Skeletal muscle tissue (tissue), 3 donors: ENCODE measurements at regions not wholly inside any gene's neighbourhood (a gene's known extent, or its start where the extent isn't known, plus 50 kb on each side); places are given as distances from the start of the nearest gene placed in this dataset.

Experiments
- H3K27ac ChIP-seq: one replicate; pipeline ENCODE4 v1.7.0; 2013; ENCODE audit warnings: mild to moderate bottlenecking, low read depth, low read length, inconsistent platforms
- H3K27me3 ChIP-seq, 3 donors: one replicate each; pipeline ENCODE4 v1.7.0; 2013; ENCODE audit warnings: low read length in 3 of 3; ENCODE audit not compliant: control insufficient read depth in 3 of 3, insufficient read depth in 3 of 3
- H3K36me3 ChIP-seq, 3 donors: one replicate each; pipeline ENCODE4 v1.7.0; 2013; ENCODE audit warnings: low read length in 3 of 3; ENCODE audit not compliant: control insufficient read depth in 3 of 3, insufficient read depth in 3 of 3
- H3K4me1 ChIP-seq, 3 donors: one replicate each; pipeline ENCODE4 v1.7.0; 2013; ENCODE audit warnings: low read length in 3 of 3, mild to moderate bottlenecking in 3 of 3; ENCODE audit not compliant: control insufficient read depth in 3 of 3, insufficient read depth in 3 of 3
- H3K4me3 ChIP-seq, 3 donors: one replicate each; pipeline ENCODE4 v1.7.0; 2013; ENCODE audit warnings: low read length in 3 of 3
- H3K9ac ChIP-seq, 3 donors: one replicate each; pipeline ENCODE4 v1.7.0; 2013; ENCODE audit warnings: low read length in 3 of 3, mild to moderate bottlenecking in 3 of 3, moderate library complexity in 2 of 3, low read depth in 1 of 3
- H3K9me3 ChIP-seq, 3 donors: one replicate each; pipeline ENCODE4 v1.7.0; 2013; ENCODE audit warnings: low read length in 3 of 3; ENCODE audit not compliant: control insufficient read depth in 3 of 3
- donor health status: Osteomylitis.

DNA sequence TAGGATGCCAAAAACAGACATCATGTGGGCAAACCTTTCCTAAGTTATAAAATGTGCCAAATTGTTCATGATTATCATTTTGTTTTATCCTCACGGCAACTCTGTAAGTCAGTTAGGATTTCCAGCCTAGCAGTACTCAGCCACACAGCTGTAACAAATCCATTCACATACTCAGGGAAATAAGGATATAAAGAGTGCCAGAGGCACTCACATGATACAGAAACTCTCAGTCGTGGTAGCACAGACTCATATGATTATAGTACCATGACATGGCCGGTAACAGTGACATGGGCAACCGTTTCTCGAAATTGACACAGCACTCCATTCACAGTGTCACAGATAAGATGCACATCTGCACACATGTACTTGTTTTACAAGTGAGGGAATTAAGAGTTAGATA is 344.2 kb downstream of the LRIG3 start:
- no peaks in the 10 kb centered on the region for H3K9me3 ChIP-seq
- no peak overlapping the region for H3K4me3 ChIP-seq
- no peaks in the 10 kb centered on the region for H3K36me3 ChIP-seq
- H3K27ac ChIP-seq = no peak overlapping the region
- peaks cover 0 to 4% (median 0%) of the 10 kb centered on the region in 3 donors for H3K4me1 ChIP-seq
- H3K27me3 ChIP-seq = no peaks in the 10 kb centered on the region
- no peak overlapping the region for H3K9ac ChIP-seq

DNA sequence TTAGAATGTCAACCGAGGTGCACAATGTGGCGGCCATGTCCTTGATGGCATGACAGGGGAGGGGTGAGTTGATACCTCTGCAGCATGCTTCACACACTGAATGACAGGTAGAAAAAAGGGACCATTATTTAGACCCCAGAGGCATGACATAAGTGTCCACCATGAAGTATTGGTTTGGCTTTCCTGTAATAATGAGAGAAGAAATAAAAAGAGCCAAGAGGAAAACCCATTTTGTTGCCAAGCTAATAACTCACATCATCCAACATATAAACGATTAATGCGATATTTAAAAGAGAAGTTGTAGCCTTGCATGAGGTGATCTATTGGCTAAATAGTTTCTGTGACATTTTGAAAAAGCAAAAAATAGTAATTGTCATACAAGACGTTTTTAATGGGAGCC is 343.4 kb downstream of the LRIG3 start:
- Histone ChIP-seq H3K4me1 (peaks cover 0 to 4% (median 0%) of the 10 kb centered on the region in 3 donors), H3K9ac (no peak overlapping the region), H3K9me3 (no peaks in the 10 kb centered on the region), H3K36me3 (no peaks in the 10 kb centered on the region), H3K27me3 (no peaks in the 10 kb centered on the region), H3K27ac (no peak overlapping the region), H3K4me3 (no peak overlapping the region)

DNA sequence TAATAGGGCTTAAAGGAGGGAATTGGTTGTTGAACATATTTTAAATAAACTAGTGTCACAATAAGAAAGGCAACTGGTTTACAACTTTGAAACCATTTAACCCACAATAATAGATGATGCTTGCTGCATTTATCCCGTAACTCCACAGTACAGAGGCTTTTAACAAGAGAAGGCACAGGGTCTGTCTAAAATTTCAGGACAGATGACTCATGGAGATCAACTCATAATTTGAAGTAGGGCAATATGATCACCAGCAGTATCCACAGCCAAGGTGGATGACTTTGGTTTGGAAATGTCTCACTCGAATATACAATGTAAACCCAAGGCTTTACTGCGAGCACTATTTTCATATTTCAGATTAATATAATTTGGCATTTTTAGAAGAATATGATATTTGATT is 340.2 kb downstream of the LRIG3 start:
- H3K4me3 ChIP-seq = peak overlapping the region in 2 of 3 donors; percentile 17 to 25
- no peaks in the 10 kb centered on the region for H3K27me3 ChIP-seq
- H3K27ac ChIP-seq = peak overlapping the region; percentile 55
- H3K36me3 ChIP-seq = no peaks in the 10 kb centered on the region
- peaks cover 0 to 8% (median 5%) of the 10 kb centered on the region in 3 donors for H3K4me1 ChIP-seq
- H3K9me3 ChIP-seq = no peaks in the 10 kb centered on the region
- H3K9ac ChIP-seq = no peak overlapping the region

DNA sequence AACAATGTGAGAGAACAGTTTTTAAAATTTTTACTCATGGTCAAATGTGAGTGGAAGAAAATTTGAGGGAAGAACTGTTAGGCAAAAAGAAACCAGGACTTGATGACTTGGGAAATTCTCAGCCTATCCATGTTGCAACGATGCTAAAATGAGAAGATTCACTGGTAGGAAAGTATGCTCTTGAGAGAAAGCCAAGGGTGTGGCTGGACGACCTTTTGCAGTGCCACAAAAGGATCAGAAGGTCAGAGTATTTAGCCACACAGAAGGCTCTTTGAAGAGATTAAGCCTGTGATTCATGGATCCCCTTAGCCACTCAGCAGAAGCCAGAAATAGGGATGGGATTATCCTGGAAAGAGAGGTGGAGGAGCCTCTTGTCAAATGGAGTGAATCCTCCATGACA is 336.8 kb downstream of the LRIG3 start:
- H3K9me3 ChIP-seq = no peaks in the 10 kb centered on the region
- H3K27me3 ChIP-seq = no peaks in the 10 kb centered on the region
- peak overlapping the region; percentile 86 for H3K27ac ChIP-seq
- H3K4me1 ChIP-seq = peaks cover 0 to 5% (median 3%) of the 10 kb centered on the region in 3 donors
- peak overlapping the region in 1 of 3 donors; percentile 18 for H3K9ac ChIP-seq
- no peaks in the 10 kb centered on the region for H3K36me3 ChIP-seq
- no peak overlapping the region for H3K4me3 ChIP-seq

DNA sequence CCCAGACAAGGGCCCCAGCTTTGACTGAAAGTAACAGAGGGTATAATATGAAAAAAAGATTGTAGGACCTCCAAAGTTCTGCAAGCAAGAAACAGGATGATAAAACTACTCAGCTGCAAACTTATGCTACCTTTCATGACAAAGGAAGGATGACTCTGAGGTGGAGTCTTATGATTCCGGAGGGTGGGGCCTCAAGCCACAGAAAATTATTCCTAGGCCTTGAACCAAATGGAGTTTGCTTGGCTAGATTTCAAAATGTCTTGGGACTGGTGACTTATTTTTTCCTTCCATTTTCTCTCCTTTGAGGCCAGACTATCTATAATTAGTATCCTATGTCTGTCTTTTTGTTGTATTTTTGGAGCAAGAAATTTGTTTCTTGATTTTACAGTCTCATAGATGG is 336.4 kb downstream of the LRIG3 start:
- no peaks in the 10 kb centered on the region for H3K9me3 ChIP-seq
- H3K4me3 ChIP-seq = no peak overlapping the region
- peak overlapping the region; percentile 86 for H3K27ac ChIP-seq
- H3K27me3 ChIP-seq = no peaks in the 10 kb centered on the region
- H3K36me3 ChIP-seq = no peaks in the 10 kb centered on the region
- peaks cover 0 to 5% (median 3%) of the 10 kb centered on the region in 3 donors for H3K4me1 ChIP-seq
- no peak overlapping the region for H3K9ac ChIP-seq

DNA sequence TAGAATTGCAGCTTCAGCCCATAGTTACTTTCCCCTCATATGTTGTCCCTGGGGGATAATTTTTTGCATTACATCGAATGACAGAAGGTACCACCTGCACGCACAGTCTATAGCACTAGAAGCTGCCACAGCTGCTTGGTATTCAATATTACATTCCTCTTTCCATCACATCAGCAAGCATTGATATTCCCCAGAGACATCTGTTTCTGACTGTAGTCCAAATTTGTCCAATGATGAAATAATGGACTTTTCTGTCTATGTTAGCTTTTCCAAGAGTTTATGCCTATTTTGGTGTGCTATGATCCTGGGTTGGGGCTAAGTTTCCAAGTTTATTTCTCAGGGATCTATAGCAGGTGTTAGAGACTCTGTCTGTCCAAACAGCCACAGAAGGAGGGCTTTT is 335.4 kb downstream of the LRIG3 start:
- H3K36me3 ChIP-seq = no peaks in the 10 kb centered on the region
- H3K9ac ChIP-seq = no peak overlapping the region
- peak overlapping the region; percentile 86 for H3K27ac ChIP-seq
- peaks cover 0 to 5% (median 3%) of the 10 kb centered on the region in 3 donors for H3K4me1 ChIP-seq
- H3K4me3 ChIP-seq = no peak overlapping the region
- H3K9me3 ChIP-seq = no peaks in the 10 kb centered on the region
- no peaks in the 10 kb centered on the region for H3K27me3 ChIP-seq

DNA sequence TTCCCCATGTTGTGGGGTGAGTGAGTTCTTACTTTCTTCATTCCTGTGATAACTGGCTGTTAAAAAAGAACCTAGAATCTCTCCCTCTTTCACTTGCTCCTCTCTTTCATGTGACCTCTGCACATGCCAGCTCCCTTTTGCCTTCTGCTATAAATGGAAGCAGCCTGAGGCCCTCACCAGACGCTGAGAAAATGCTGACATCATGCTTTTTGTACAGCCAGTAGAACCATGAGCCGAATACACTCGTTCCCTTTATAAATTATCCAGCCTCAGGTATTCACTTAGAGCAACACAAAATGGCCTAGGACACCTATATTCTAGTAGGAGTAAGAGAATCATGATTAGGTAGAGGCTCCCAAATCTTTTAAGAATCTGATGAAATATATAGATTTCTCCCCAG is 333.5 kb downstream of the LRIG3 start:
- Histone ChIP-seq H3K27ac (no peak overlapping the region), H3K9me3 (no peaks in the 10 kb centered on the region)

DNA sequence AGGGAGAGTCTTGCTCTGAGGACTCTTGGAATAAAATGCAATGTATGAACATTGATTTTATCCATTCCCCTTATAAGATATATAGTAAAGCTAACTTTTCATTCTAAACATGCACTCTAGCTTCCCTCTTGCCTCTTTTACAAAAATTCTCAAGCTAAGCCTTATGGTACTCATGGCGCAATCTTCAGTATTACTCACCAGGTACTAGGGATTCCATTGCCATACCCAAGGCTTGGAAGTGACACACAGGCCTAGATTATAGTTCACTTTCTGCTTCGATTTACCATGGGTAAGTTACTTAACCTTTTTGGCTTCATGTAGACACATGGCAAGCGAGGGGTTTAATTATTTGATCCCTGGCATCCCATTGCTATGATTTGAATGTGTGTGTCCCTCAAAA is 331.5 kb downstream of the LRIG3 start:
- Histone ChIP-seq H3K27me3 (no peaks in the 10 kb centered on the region), H3K36me3 (no peaks in the 10 kb centered on the region), H3K4me1 (peaks cover 0 to 4% (median 0%) of the 10 kb centered on the region in 3 donors)

More for the DNA sequence above, 333.5 kb downstream of the LRIG3 start:
- H3K9ac ChIP-seq = no peak overlapping the region
- H3K27me3 ChIP-seq = no peaks in the 10 kb centered on the region
- H3K4me3 ChIP-seq = no peak overlapping the region
- H3K4me1 ChIP-seq = peaks cover 0 to 5% (median 3%) of the 10 kb centered on the region in 3 donors
- H3K36me3 ChIP-seq = no peaks in the 10 kb centered on the region

DNA sequence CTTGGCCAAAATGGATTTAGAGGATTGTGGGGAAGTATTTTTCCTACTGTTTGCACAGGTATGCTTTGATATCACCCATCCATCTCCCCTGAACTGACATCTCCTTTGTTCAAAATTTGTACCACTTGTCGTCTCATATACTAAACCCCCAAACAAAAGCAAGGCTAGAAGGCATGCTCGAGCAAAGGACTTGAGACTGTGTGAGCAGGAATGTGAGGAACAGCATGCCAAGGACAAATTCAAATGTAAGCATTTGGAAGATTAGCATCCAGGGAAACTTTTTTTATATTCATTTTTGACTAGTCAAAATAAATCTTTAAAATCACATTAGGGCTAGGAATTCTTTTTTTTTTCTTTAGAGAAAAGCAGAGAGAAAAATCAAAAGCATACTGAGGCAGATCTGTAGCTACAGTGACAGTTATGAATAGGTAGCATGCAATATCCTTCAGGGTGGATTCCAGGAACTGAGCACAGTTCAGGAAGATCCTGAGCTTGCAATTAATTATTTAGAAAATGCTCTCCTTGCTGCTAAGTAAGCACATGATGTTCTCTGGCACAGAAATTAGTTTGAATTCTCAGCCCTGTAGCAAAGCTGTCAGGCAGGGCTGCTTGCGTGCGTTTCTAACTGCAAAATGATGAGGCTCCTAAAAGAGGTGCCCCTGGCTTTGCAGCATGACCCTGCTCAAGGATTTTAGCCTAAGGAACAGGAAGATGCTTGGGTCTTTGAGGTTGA is 327.7 kb downstream of the LRIG3 start:
- Histone ChIP-seq H3K4me1 (no peaks in the 10 kb centered on the region), H3K27ac (no peak overlapping the region), H3K9ac (no peak overlapping the region), H3K36me3 (no peaks in the 10 kb centered on the region), H3K4me3 (no peak overlapping the region), H3K9me3 (no peaks in the 10 kb centered on the region), H3K27me3 (no peaks in the 10 kb centered on the region)

More for the DNA sequence above, 331.5 kb downstream of the LRIG3 start:
- H3K9me3 ChIP-seq = no peaks in the 10 kb centered on the region
- H3K4me3 ChIP-seq = no peak overlapping the region
- no peak overlapping the region for H3K27ac ChIP-seq
- H3K9ac ChIP-seq = no peak overlapping the region

DNA sequence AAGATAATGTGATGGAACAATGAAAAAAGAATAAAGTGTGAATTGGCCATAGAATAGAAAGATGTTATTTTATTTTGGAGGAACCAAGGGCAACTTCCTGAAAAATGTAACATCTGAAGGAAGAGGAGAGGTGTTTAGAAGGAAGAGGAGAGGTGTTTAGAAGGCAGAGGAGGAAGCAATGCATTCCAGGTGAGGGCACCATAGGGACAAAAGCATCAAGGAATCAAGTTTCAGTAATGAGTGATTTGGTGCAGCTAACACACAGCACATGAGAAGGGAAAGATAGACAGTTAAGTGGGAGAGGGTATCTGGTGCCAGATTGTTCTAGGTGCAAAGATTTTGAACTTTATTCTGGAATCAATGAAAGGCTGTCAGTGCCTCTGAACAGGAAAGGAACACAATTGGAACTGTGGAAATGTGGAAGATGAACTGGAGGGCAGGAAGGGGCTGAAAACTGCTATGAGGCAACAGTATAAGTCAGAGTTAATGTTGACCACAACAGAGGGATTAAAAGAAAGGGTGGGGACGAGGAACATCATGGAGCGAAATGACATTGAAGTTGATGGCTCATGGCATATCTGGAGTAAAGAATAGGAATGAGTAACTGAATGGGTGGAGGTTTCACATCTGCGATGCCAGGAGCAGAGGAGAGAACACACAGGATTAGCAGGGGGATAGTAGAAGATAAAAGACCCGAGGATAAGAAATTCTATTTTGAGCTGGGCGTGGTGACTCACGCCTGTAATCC is 326.6 kb downstream of the LRIG3 start:
- no peak overlapping the region for H3K9ac ChIP-seq
- no peaks in the 10 kb centered on the region for H3K9me3 ChIP-seq
- H3K27ac ChIP-seq = no peak overlapping the region
- no peaks in the 10 kb centered on the region for H3K27me3 ChIP-seq
- H3K4me1 ChIP-seq = no peaks in the 10 kb centered on the region
- no peaks in the 10 kb centered on the region for H3K36me3 ChIP-seq
- no peak overlapping the region for H3K4me3 ChIP-seq
